ENCODE measurements at regions not wholly inside any gene's neighbourhood (a gene's known extent, or its start where the extent isn't known, plus 50 kb on each side); places are given as distances from the start of the nearest gene placed in this dataset.

DNA sequence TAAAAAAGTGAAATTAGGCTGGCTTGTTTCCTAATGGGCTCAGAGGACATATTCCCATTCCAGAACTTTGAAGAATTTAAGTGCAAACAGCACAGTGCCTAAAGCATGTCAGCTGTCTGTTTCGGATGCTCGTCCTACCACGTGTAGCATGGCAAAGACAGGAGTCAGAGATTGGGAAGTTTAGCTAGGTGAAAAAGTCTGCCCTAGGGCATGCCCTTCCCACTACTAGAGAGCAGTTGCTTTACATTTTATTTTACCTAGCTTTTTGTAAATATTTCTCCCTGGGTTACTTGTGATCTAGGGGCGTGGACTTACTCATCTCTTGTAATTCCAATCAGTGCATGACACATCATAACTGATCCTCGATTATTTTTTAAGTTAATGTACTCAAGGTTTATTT lies 111.1 kb downstream of the LMO4 start:
- no peak for TF ChIP-seq CTCF (IDR thresholded peaks at IDR 0.05; ENCODE audit: insufficient read depth, low read depth, low read length)
- TF ChIP-seq EZH2 (IDR thresholded peaks at IDR 0.05; ENCODE audit: insufficient read depth, low read length): no peak
